GM23338 (cell line): ENCODE measurements at regions not wholly inside any gene's neighbourhood (a gene's known extent, or its start where the extent isn't known, plus 50 kb on each side); places are given as distances from the start of the nearest gene placed in this dataset.
A peak's percentile ranks its signal among the peaks of the same experiment; 100 is the strongest.

Source experiments
- ATAC-seq: fragments of 200-7000 bp; cut with Tn5 transposase; 3 replicates; pipeline ENCODE4 v1.9.1; 2020
- DNase-seq: peaks from one replicate; pipeline ENCODE4 v3.0.0-alpha.2; 2015; ENCODE audit warnings: low spot score
- H2AFZ ChIP-seq: fragments of 200-600 bp; sonication (generic); 2 replicates; pipeline ENCODE4 v1.8.0; 2016; ENCODE audit warnings: antibody characterized with exemption, mild to moderate bottlenecking, moderate library complexity
- H3F3A ChIP-seq: fragments of 200-600 bp; sonication (generic); replicated peaks from 2 replicates; pipeline ENCODE4 v1.8.0; 2017; ENCODE audit warnings: antibody characterized with exemption, mixed run types, low read depth
- H3K27ac ChIP-seq: fragments of 200-600 bp; sonication (generic); 2 replicates; pipeline ENCODE4 v1.6.1; 2016; ENCODE audit warnings: low read depth
- H3K27me3 ChIP-seq: fragments of 200-600 bp; sonication (generic); 2 replicates; pipeline ENCODE4 v1.8.0; 2016; ENCODE audit warnings: mild to moderate bottlenecking, mixed run types, moderate library complexity; ENCODE audit not compliant: insufficient read depth
- H3K36me3 ChIP-seq: fragments of 200-600 bp; sonication (generic); 2 replicates; pipeline ENCODE4 v1.8.0; 2016; ENCODE audit warnings: mild to moderate bottlenecking; ENCODE audit not compliant: insufficient read depth
- H3K4me1 ChIP-seq: fragments of 200-600 bp; sonication (generic); 2 replicates; pipeline ENCODE4 v1.8.0; 2016; ENCODE audit warnings: mild to moderate bottlenecking, moderate library complexity; ENCODE audit not compliant: insufficient read depth
- H3K4me2 ChIP-seq: fragments of 200-600 bp; sonication (generic); 2 replicates; pipeline ENCODE4 v1.7.1; 2017; ENCODE audit warnings: mixed run types
- H3K4me3 ChIP-seq: fragments of 200-600 bp; sonication (generic); 2 replicates; pipeline ENCODE4 v1.6.1; 2016; ENCODE audit warnings: mixed run types
- H3K79me2 ChIP-seq: fragments of 200-600 bp; sonication (generic); replicated peaks from 2 replicates; pipeline ENCODE4 v1.8.0; 2017; ENCODE audit warnings: mild to moderate bottlenecking; ENCODE audit not compliant: insufficient read depth
- H3K9me2 ChIP-seq: fragments of 200-600 bp; sonication (generic); 2 replicates; pipeline ENCODE4 v1.8.0; 2017; ENCODE audit not compliant: insufficient read depth
- H4K20me1 ChIP-seq: fragments of 200-600 bp; sonication (generic); replicated peaks from 2 replicates; pipeline ENCODE4 v1.8.0; 2017; ENCODE audit warnings: mild to moderate bottlenecking; ENCODE audit not compliant: insufficient read depth
- H3K27ac Mint-ChIP-seq: 2 replicates; pipeline ENCODE4 v1.8.0; 2020; ENCODE audit warnings: inconsistent platforms, mild to moderate bottlenecking, moderate library complexity, mixed read lengths
- H3K27me3 Mint-ChIP-seq: 3 replicates; pipeline ENCODE4 v1.8.0; 2022; ENCODE audit warnings: low read depth, mild to moderate bottlenecking, moderate library complexity, mixed read lengths, inconsistent platforms; ENCODE audit not compliant: insufficient read depth, poor library complexity
- H3K36me3 Mint-ChIP-seq: 3 replicates; pipeline ENCODE4 v1.8.0; 2021; ENCODE audit warnings: low read depth, mild to moderate bottlenecking, inconsistent platforms, moderate library complexity, mixed read lengths
- H3K4me1 Mint-ChIP-seq: 3 replicates; pipeline ENCODE4 v1.8.0; 2020; ENCODE audit warnings: mild to moderate bottlenecking, inconsistent platforms, mixed read lengths
- H3K4me3 Mint-ChIP-seq: 3 replicates; pipeline ENCODE4 v1.8.0; 2021; ENCODE audit warnings: moderate library complexity, mild to moderate bottlenecking, inconsistent platforms, mixed read lengths
- H3K9me3 Mint-ChIP-seq: 3 replicates; pipeline ENCODE4 v1.8.0; 2020; ENCODE audit warnings: moderate library complexity, mild to moderate bottlenecking, inconsistent platforms, mixed read lengths
- CREB1 ChIP-seq: fragments of 250-450 bp; sonication (Bioruptor Pico); IDR thresholded peaks from 2 replicates; pipeline ENCODE4 v1.5.0; 2020; ENCODE audit warnings: low read depth, mild to moderate bottlenecking, moderate library complexity
- JUNB ChIP-seq: IDR thresholded peaks from one replicate; pipeline ENCODE4 v1.6.1; 2016; ENCODE audit warnings: antibody characterized with exemption; ENCODE audit not compliant: unreplicated experiment
- POLR2AphosphoS5 ChIP-seq: IDR thresholded peaks from 2 replicates; pipeline ENCODE4 v1.6.1; 2016; ENCODE audit warnings: antibody characterized with exemption, low read depth
- REST ChIP-seq: IDR thresholded peaks from one replicate; pipeline ENCODE4 v1.6.1; 2018; ENCODE audit warnings: antibody characterized with exemption; ENCODE audit not compliant: unreplicated experiment
- ZNF114 ChIP-seq: fragments of 250-450 bp; sonication (Bioruptor Pico); IDR thresholded peaks from 2 replicates; pipeline ENCODE4 v1.5.0; 2020; ENCODE audit warnings: mild to moderate bottlenecking, moderate library complexity
- ZNF331 ChIP-seq: fragments of 250-450 bp; sonication (Bioruptor Pico); IDR thresholded peaks from 2 replicates; pipeline ENCODE4 v1.5.0; 2020; ENCODE audit warnings: low read depth, mild to moderate bottlenecking, moderate library complexity
- ZNF462 ChIP-seq: fragments of 250-450 bp; sonication (Bioruptor Pico); IDR thresholded peaks from 2 replicates; pipeline ENCODE4 v1.5.0; 2020; ENCODE audit warnings: mild to moderate bottlenecking, moderate library complexity

GRCh38 chr2:105652014-105652796 is 92.5 kb upstream of the NCK2 start:
- Histone ChIP-seq H2AFZ (peak overlapping the region; percentile 95; the same call in 1 of the 2 replicates), H3K27me3 (no peaks in the 10 kb centered on the region), H3K4me3 (no peak overlapping the region), H3K9me2 (no peaks in the 10 kb centered on the region), H3K79me2 (no peaks in the 10 kb centered on the region), H3K4me1 (peaks cover 8% of the 10 kb centered on the region; the same call in 1 of the 2 replicates), H3K27ac (no peak overlapping the region; the same call in 1 of the 2 replicates), H4K20me1 (no peaks in the 10 kb centered on the region), H3F3A (no peaks in the 10 kb centered on the region), H3K4me2 (no peak overlapping the region), H3K36me3 (no peaks in the 10 kb centered on the region)
- no peak for TF ChIP-seq JUNB
- no peak for TF ChIP-seq ZNF114
- TF ChIP-seq REST: no peak
- no peak for TF ChIP-seq POLR2AphosphoS5
- no peak for TF ChIP-seq ZNF331 (CRISPR knock-in tag)
- no peak for TF ChIP-seq CREB1
- no peak for TF ChIP-seq ZNF462 (CRISPR knock-in tag)
- Mint-ChIP-seq H3K27me3 (peaks cover 12% of the 10 kb centered on the region), H3K9me3 (peaks cover 24% of the 10 kb centered on the region), H3K4me1 (peaks cover 19% of the 10 kb centered on the region), H3K36me3 (peaks cover 20% of the 10 kb centered on the region), H3K4me3 (no peak overlapping the region), H3K27ac (no peak overlapping the region; the same call in 1 of the 2 replicates)
- peak; percentile 42 for DNase-seq
- ATAC-seq: peak; percentile 98
